ENCODE measurements at regions not wholly inside any gene's neighbourhood (a gene's known extent, or its start where the extent isn't known, plus 50 kb on each side); places are given as distances from the start of the nearest gene placed in this dataset.

DNA sequence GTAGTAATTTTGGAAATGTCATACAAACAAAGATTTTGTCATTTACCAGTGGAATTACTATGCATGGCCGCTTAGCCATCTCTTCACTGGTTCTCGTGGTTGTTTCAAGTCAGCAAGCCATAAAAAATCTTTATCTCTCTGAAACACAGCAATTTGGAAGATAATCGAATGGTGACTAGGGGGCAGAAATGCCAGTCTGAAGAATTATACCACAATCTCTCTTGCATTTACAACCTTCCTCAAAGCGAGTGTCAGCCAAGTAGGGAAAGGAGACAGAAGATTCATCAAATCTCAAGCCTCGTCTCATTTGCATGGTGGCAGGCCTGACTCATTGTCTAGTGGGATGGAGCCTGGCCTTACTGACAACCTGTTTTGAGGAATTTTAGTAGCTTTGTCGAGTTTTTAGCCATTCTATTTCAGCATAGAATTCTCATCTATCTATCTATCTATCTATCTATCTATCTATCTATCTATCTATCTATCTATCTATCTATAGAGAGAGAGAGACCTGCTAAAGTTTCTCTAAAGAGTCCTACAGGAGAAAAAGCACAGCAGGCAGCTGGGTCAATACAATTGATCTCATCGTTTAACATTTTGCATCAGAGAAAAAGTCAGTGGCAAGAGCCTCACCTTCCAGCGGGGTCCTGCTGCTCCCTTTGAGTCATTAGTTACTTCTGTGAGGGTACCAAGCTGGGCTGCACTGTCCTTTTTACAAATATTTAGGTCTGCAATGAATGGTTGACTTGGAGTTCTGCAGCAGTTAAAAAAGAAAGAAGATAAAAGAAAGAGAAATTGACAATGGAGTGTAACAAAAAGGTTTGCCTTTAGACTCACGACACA lies 572.8 kb downstream of the TFAP2A start:
- TF ChIP-seq, protein P1, sequence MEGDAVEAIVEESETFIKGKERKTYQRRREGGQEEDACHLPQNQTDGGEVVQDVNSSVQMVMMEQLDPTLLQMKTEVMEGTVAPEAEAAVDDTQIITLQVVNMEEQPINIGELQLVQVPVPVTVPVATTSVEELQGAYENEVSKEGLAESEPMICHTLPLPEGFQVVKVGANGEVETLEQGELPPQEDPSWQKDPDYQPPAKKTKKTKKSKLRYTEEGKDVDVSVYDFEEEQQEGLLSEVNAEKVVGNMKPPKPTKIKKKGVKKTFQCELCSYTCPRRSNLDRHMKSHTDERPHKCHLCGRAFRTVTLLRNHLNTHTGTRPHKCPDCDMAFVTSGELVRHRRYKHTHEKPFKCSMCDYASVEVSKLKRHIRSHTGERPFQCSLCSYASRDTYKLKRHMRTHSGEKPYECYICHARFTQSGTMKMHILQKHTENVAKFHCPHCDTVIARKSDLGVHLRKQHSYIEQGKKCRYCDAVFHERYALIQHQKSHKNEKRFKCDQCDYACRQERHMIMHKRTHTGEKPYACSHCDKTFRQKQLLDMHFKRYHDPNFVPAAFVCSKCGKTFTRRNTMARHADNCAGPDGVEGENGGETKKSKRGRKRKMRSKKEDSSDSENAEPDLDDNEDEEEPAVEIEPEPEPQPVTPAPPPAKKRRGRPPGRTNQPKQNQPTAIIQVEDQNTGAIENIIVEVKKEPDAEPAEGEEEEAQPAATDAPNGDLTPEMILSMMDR (IDR thresholded peaks at IDR 0.05; ENCODE audit: insufficient read depth, low read depth, low read length): no peak
- TF ChIP-seq EZH2 (IDR thresholded peaks at IDR 0.05; ENCODE audit: insufficient read depth, low read length): no peak

DNA sequence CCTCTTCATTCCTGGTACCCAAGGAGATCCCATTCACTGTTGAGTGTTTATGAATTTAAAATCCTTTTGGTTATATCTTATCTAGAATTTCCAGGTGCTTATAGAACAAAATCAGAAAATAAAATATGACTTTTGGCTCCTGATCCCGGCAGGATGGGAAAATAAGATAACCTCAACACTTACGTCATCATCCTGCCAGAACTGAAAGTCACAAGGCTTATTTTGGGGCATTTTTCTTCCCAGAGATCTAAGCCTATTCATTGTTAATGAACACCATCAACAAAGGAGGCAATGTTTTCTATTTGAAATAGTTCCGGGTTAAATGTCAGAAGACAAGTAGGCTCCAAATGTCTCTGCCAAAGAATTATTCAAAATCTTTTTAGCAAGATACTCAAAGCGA lies 580.6 kb downstream of the TFAP2A start:
- H3K4me2 ChIP-seq (ENCODE audit: low read length): no peak overlapping the region
- H3K79me2 ChIP-seq (ENCODE audit: insufficient read depth, low read length): no peaks in the 10 kb centered on the region
- H3K4me1 Mint-ChIP-seq (ENCODE audit: low read depth, unreplicated experiment): no peaks in the 10 kb centered on the region
- no peak overlapping the region for H3K9ac ChIP-seq (ENCODE audit: low read length)
- no peaks in the 10 kb centered on the region for H3K36me3 ChIP-seq (ENCODE audit: insufficient read depth, low read length)
- no peaks in the 10 kb centered on the region for H3K27me3 ChIP-seq (ENCODE audit: insufficient read depth, low read length)
- no peaks in the 10 kb centered on the region for H4K20me1 ChIP-seq (ENCODE audit: insufficient read depth, low read length)
- no peaks in the 10 kb centered on the region for H3K4me1 ChIP-seq (ENCODE audit: insufficient read depth, low read length)
- H3K36me3 Mint-ChIP-seq (ENCODE audit: low read depth, unreplicated experiment): no peaks in the 10 kb centered on the region
- no peak overlapping the region for H3K4me3 Mint-ChIP-seq (ENCODE audit: unreplicated experiment)
- H3K27me3 Mint-ChIP-seq (ENCODE audit: low read depth, unreplicated experiment): no peaks in the 10 kb centered on the region
- peaks cover 2% of the 10 kb centered on the region for H3K9me3 ChIP-seq (ENCODE audit: insufficient read depth, low read depth, low read length)
- no peak overlapping the region for H2AFZ ChIP-seq (ENCODE audit: low read depth, low read length)
- DNase-seq (ENCODE audit: low read depth) (no peak), FAIRE-seq (no peak)
- TF ChIP-seq, protein P1 (IDR thresholded peaks at IDR 0.05; ENCODE audit: insufficient read depth, low read depth, low read length): no peak
- no peak for TF ChIP-seq EZH2 (IDR thresholded peaks at IDR 0.05; ENCODE audit: insufficient read depth, low read length)
- no peak overlapping the region for H3K4me3 ChIP-seq (ENCODE audit: insufficient read depth, low read depth, low read length)
- H3K9me3 Mint-ChIP-seq (ENCODE audit: unreplicated experiment): no peaks in the 10 kb centered on the region
- H3K27ac Mint-ChIP-seq (ENCODE audit: unreplicated experiment): no peak overlapping the region
- H3K27ac ChIP-seq (ENCODE audit: low read depth, low read length): no peak overlapping the region

More for the DNA sequence above, 572.8 kb downstream of the TFAP2A start:
- Mint-ChIP-seq H3K9me3 (ENCODE audit: unreplicated experiment) (peaks cover 9% of the 10 kb centered on the region), H3K27ac (ENCODE audit: unreplicated experiment) (no peak overlapping the region), H3K27me3 (ENCODE audit: low read depth, unreplicated experiment) (no peaks in the 10 kb centered on the region), H3K36me3 (ENCODE audit: low read depth, unreplicated experiment) (no peaks in the 10 kb centered on the region), H3K4me1 (ENCODE audit: low read depth, unreplicated experiment) (peaks cover 2% of the 10 kb centered on the region), H3K4me3 (ENCODE audit: unreplicated experiment) (no peak overlapping the region)
- Histone ChIP-seq H3K9me3 (ENCODE audit: insufficient read depth, low read depth, low read length) (peaks cover 5% of the 10 kb centered on the region), H4K20me1 (ENCODE audit: insufficient read depth, low read length) (no peaks in the 10 kb centered on the region), H3K4me1 (ENCODE audit: insufficient read depth, low read length) (no peaks in the 10 kb centered on the region), H3K36me3 (ENCODE audit: insufficient read depth, low read length) (no peaks in the 10 kb centered on the region), H3K27me3 (ENCODE audit: insufficient read depth, low read length) (no peaks in the 10 kb centered on the region), H3K9ac (ENCODE audit: low read length) (no peak overlapping the region), H3K27ac (ENCODE audit: low read depth, low read length) (no peak overlapping the region), H3K4me2 (ENCODE audit: low read length) (no peak overlapping the region), H3K79me2 (ENCODE audit: insufficient read depth, low read length) (no peaks in the 10 kb centered on the region), H3K4me3 (ENCODE audit: insufficient read depth, low read depth, low read length) (no peak overlapping the region), H2AFZ (ENCODE audit: low read depth, low read length) (no peak overlapping the region)
- DNase-seq (ENCODE audit: low read depth): no peak
- FAIRE-seq: no peak

DNA sequence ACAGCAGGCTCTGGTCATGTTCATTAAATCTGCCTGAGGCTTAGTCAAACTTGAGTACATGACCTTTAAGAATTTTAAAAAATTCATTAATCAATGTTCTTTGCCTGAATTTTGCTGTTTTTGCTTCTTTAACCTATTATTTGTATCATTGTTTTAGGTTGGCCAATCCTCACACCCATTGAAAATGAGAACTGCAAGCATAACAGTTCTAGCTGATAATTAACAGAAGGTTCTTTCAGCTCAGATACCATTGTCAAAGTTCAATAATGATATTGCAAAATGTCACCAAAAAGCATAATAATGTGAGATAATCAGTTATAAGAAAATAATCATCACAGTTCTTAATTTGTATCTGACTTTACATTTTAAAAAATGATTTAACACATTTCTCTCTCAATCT lies 583.1 kb downstream of the TFAP2A start:
- no peaks in the 10 kb centered on the region for H3K27me3 Mint-ChIP-seq (ENCODE audit: low read depth, unreplicated experiment)
- no peak overlapping the region for H2AFZ ChIP-seq (ENCODE audit: low read depth, low read length)
- H3K79me2 ChIP-seq (ENCODE audit: insufficient read depth, low read length): no peaks in the 10 kb centered on the region
- FAIRE-seq: no peak
- no peaks in the 10 kb centered on the region for H3K9me3 Mint-ChIP-seq (ENCODE audit: unreplicated experiment)
- DNase-seq (ENCODE audit: low read depth): no peak
- H3K4me3 ChIP-seq (ENCODE audit: insufficient read depth, low read depth, low read length): no peak overlapping the region
- H3K27ac ChIP-seq (ENCODE audit: low read depth, low read length): no peak overlapping the region
- H3K4me3 Mint-ChIP-seq (ENCODE audit: unreplicated experiment): no peak overlapping the region
- no peak overlapping the region for H3K27ac Mint-ChIP-seq (ENCODE audit: unreplicated experiment)
- peaks cover 2% of the 10 kb centered on the region for H3K9me3 ChIP-seq (ENCODE audit: insufficient read depth, low read depth, low read length)
- H3K4me2 ChIP-seq (ENCODE audit: low read length): no peak overlapping the region
- no peaks in the 10 kb centered on the region for H3K36me3 Mint-ChIP-seq (ENCODE audit: low read depth, unreplicated experiment)
- no peaks in the 10 kb centered on the region for H3K36me3 ChIP-seq (ENCODE audit: insufficient read depth, low read length)
- H4K20me1 ChIP-seq (ENCODE audit: insufficient read depth, low read length): no peaks in the 10 kb centered on the region
- H3K4me1 ChIP-seq (ENCODE audit: insufficient read depth, low read length): no peaks in the 10 kb centered on the region
- no peak for TF ChIP-seq EZH2 (IDR thresholded peaks at IDR 0.05; ENCODE audit: insufficient read depth, low read length)
- TF ChIP-seq, protein P1 (IDR thresholded peaks at IDR 0.05; ENCODE audit: insufficient read depth, low read depth, low read length): no peak
- H3K27me3 ChIP-seq (ENCODE audit: insufficient read depth, low read length): no peaks in the 10 kb centered on the region
- H3K9ac ChIP-seq (ENCODE audit: low read length): no peak overlapping the region
- H3K4me1 Mint-ChIP-seq (ENCODE audit: low read depth, unreplicated experiment): no peaks in the 10 kb centered on the region
